SK-N-MC (cell line): ENCODE measurements at regions not wholly inside any gene's neighbourhood (a gene's known extent, or its start where the extent isn't known, plus 50 kb on each side); places are given as distances from the start of the nearest gene placed in this dataset.

Experiments used
- EZH2 ChIP-seq: fragments of 200-600 bp; sonication (generic); IDR thresholded peaks from one replicate; pipeline ENCODE4 v1.6.1; 2017; ENCODE audit warnings: antibody characterized with exemption
- POLR2AphosphoS5 ChIP-seq: IDR thresholded peaks from 2 replicates; pipeline ENCODE4 v1.6.1; 2012; ENCODE audit warnings: mild to moderate bottlenecking, low read depth, low read length, borderline replicate concordance

- TF ChIP-seq EZH2 (no peak), POLR2AphosphoS5 (no peak)
Measured at GRCh38 chr9:108142504-108143201, 653.1 kb upstream of the KLF4 start.
